Panc1 (cell line): ENCODE measurements at regions not wholly inside any gene's neighbourhood (a gene's known extent, or its start where the extent isn't known, plus 50 kb on each side); places are given as distances from the start of the nearest gene placed in this dataset.

Experiments
- CTCF ChIP-seq: fragments of 450-650 bp; IDR thresholded peaks from 2 replicates; pipeline ENCODE4 v1.5.1; 2017; ENCODE audit warnings: mild to moderate bottlenecking
- REST ChIP-seq, 2 experiments: IDR thresholded peaks; 2 replicates each; pipeline ENCODE4 v1.6.1; 2011 to 2012; ENCODE audit warnings: low read depth in 2 of 2, control low read depth in 1 of 2, low read length in 1 of 2, mild to moderate bottlenecking in 1 of 2, moderate library complexity in 1 of 2; ENCODE audit not compliant: insufficient read depth in 1 of 2

- TF ChIP-seq CTCF (no peak), REST (IDR thresholded peaks at IDR 0.05; ENCODE audit: insufficient read depth in 1 of 2, low read depth in 2 of 2, low read length in 1 of 2) (no peak)
These were observed 259.7 kb downstream of the AACS start for GRCh38 chr12:125324861-125325490.
